HEK293T (cell line): ENCODE measurements at regions not wholly inside any gene's neighbourhood (a gene's known extent, or its start where the extent isn't known, plus 50 kb on each side); places are given as distances from the start of the nearest gene placed in this dataset.

Experiments
- CTCF ChIA-PET: fragments of 350-600 bp; formaldehyde crosslinking; extraction: SDS; loops from one replicate; lab custom pipeline; 2021; ENCODE audit warnings: antibody characterized with exemption, inconsistent platforms; lab: Yijun Ruan, JAX
- POLR2A ChIA-PET: fragments of 350-600 bp; formaldehyde crosslinking; extraction: SDS; loops from one replicate; lab custom pipeline; 2020; ENCODE audit warnings: antibody characterized with exemption, inconsistent platforms; lab: Yijun Ruan, JAX
- DNase-seq: peaks from one replicate; pipeline ENCODE4 v3.0.0; 2012; ENCODE audit warnings: mixed read lengths; ENCODE audit errors: extremely low spot score
- ARNT ChIP-seq: fragments of 450-650 bp; IDR thresholded peaks from 2 replicates; pipeline ENCODE4 v1.6.1; 2017; ENCODE audit warnings: mild to moderate bottlenecking
- BHLHE40 ChIP-seq: fragments of 450-650 bp; IDR thresholded peaks from 2 replicates; pipeline ENCODE4 v1.6.1; 2016; ENCODE audit warnings: mild to moderate bottlenecking, moderate library complexity, borderline replicate concordance
- CTBP1 ChIP-seq: fragments of 450-650 bp; IDR thresholded peaks from 2 replicates; pipeline ENCODE4 v1.6.1; 2016; ENCODE audit warnings: borderline replicate concordance
- ELF4 ChIP-seq: fragments of 450-650 bp; IDR thresholded peaks from 2 replicates; pipeline ENCODE4 v1.6.1; 2017; ENCODE audit warnings: antibody characterized with exemption
- FOXA1 ChIP-seq: fragments of 450-650 bp; IDR thresholded peaks from 2 replicates; pipeline ENCODE4 v1.6.1; 2016; ENCODE audit warnings: mild to moderate bottlenecking
- FOXK2 ChIP-seq: fragments of 450-650 bp; IDR thresholded peaks from 2 replicates; pipeline ENCODE4 v1.6.1; 2016; ENCODE audit warnings: mild to moderate bottlenecking
- FOXM1 ChIP-seq: fragments of 450-650 bp; IDR thresholded peaks from 2 replicates; pipeline ENCODE4 v1.6.1; 2017; ENCODE audit warnings: mild to moderate bottlenecking, borderline replicate concordance
- HDGF ChIP-seq: fragments of 450-650 bp; IDR thresholded peaks from 2 replicates; pipeline ENCODE4 v1.6.1; 2017; ENCODE audit warnings: antibody characterized with exemption, borderline replicate concordance
- L3MBTL2 ChIP-seq: fragments of 450-650 bp; conservative IDR thresholded peaks from 2 replicates; pipeline ENCODE4 v1.6.1; 2016; ENCODE audit warnings: mild to moderate bottlenecking
- LEF1 ChIP-seq: fragments of 450-650 bp; IDR thresholded peaks from 2 replicates; pipeline ENCODE4 v1.6.1; 2017; ENCODE audit warnings: mild to moderate bottlenecking, borderline replicate concordance
- NFRKB ChIP-seq: fragments of 450-650 bp; IDR thresholded peaks from 2 replicates; pipeline ENCODE4 v1.6.1; 2016; ENCODE audit warnings: mild to moderate bottlenecking, moderate library complexity
- SP1 ChIP-seq: fragments of 450-650 bp; IDR thresholded peaks from 2 replicates; pipeline ENCODE4 v1.6.1; 2017
- SUZ12 ChIP-seq: fragments of 450-650 bp; IDR thresholded peaks from 2 replicates; pipeline ENCODE4 v1.6.1; 2016; ENCODE audit warnings: mild to moderate bottlenecking
- TARDBP ChIP-seq: fragments of 450-650 bp; IDR thresholded peaks from 2 replicates; pipeline ENCODE4 v1.6.1; 2016
- ZNF384 ChIP-seq: fragments of 450-650 bp; IDR thresholded peaks from 2 replicates; pipeline ENCODE4 v1.6.1; 2016
- TF ChIP-seq, protein P1 (sequence below): fragments of 450-650 bp; IDR thresholded peaks from 2 replicates; pipeline ENCODE4 v1.6.1; 2016

DNA sequence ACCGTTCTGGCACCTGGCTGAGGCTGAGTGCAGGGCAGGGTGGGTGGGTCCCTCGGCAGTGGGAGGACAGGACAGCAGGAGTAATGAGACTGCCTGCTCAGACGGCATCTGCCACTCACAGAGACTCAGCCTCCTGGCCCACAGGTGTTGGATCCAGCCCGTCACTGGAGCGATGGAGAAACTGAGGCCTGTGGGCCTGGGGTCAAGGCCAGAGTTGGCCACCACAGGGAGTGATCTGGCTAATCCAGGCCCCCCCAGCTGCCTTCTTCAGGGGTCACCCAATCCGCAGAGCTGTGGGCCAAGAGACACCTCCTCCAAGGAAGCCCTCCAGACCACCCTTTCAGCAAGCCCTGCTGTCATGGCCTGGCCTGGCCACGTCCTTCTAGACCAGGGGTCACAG, 103.7 kb upstream of the VSTM2B start:
- TF ChIP-seq FOXK2 (no peak), TARDBP (no peak), FOXM1 (no peak), SUZ12 (no peak), LEF1 (no peak), BHLHE40 (no peak), NFRKB (no peak), FOXA1 (no peak), HDGF (no peak), ARNT (no peak), ELF4 (no peak), L3MBTL2 (no peak), ZNF384 (no peak), CTBP1 (no peak), SP1 (no peak)
- TF ChIP-seq, protein P1, sequence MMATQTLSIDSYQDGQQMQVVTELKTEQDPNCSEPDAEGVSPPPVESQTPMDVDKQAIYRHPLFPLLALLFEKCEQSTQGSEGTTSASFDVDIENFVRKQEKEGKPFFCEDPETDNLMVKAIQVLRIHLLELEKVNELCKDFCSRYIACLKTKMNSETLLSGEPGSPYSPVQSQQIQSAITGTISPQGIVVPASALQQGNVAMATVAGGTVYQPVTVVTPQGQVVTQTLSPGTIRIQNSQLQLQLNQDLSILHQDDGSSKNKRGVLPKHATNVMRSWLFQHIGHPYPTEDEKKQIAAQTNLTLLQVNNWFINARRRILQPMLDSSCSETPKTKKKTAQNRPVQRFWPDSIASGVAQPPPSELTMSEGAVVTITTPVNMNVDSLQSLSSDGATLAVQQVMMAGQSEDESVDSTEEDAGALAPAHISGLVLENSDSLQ = no peak
- ChIA-PET CTCF (no interaction called here), POLR2A (no interaction called here)
- no peak for DNase-seq

DNA sequence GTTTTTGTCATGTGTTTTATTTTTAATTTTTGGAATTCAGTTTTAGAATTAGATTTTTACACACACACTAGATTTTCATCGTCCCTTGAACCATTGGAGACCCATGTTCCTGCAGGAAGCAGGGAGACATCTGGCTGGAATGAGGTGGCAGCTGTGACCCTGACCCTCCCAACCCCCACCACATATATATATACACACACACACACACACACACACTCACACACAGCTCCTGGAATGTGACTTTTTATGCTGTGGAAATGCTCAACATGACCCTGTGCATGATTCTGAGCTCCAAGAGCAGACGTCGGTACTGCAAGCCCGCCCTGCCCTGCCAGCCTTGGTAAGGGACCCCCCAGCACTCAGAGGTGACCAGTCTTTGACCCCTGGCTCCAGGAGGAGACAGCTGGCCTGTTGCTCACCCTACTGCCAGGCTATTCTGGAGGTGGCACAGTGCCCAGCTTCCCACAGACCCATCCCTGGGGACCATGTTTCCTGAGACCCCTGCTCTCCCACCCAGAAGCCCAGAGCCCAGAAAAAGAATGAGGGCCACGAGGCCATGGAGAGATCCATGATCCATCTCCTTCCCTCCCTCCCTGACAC, 103.2 kb upstream of the VSTM2B start:
- DNase-seq = no peak
- CTCF ChIA-PET = no interaction called here
- TF ChIP-seq FOXK2 (no peak), NFRKB (no peak), FOXA1 (no peak), ELF4 (no peak), ARNT (no peak), SP1 (no peak), BHLHE40 (no peak), SUZ12 (no peak), L3MBTL2 (no peak), HDGF (no peak), ZNF384 (no peak), FOXM1 (no peak), TARDBP (no peak), LEF1 (no peak), CTBP1 (no peak)
- TF ChIP-seq, protein P1 = no peak
- POLR2A ChIA-PET = no interaction called here

DNA sequence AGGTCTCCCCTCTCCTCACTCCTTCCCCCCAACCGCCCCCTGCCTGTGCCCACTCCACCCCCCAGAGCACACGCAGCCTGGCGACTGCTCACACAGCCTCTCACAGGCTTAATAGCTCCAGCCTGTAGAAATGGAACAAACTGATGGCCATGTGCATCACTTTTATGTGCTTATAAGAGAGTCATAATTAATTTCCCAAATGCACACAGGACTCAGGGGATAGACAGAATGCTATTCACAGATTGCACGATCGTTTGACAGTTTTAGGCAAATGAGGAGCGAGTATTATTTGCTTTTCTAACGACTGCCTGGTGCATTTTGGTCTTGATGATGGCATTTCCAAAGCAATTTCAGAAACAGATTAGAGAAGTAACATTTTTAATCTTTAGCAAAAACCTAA, 97.7 kb upstream of the VSTM2B start:
- no peak for DNase-seq
- TF ChIP-seq L3MBTL2 = no peak
- no peak for TF ChIP-seq ARNT
- TF ChIP-seq CTBP1 = no peak
- no peak for TF ChIP-seq LEF1
- no peak for TF ChIP-seq TARDBP
- TF ChIP-seq NFRKB = no peak
- no peak for TF ChIP-seq ZNF384
- no peak for TF ChIP-seq FOXA1
- TF ChIP-seq HDGF = no peak
- no peak for TF ChIP-seq FOXM1
- no peak for TF ChIP-seq FOXK2
- no peak for TF ChIP-seq ELF4
- TF ChIP-seq, protein P1 = no peak
- no peak for TF ChIP-seq SUZ12
- no peak for TF ChIP-seq BHLHE40
- TF ChIP-seq SP1 = no peak
- CTCF ChIA-PET = no interaction called here
- POLR2A ChIA-PET = no interaction called here

DNA sequence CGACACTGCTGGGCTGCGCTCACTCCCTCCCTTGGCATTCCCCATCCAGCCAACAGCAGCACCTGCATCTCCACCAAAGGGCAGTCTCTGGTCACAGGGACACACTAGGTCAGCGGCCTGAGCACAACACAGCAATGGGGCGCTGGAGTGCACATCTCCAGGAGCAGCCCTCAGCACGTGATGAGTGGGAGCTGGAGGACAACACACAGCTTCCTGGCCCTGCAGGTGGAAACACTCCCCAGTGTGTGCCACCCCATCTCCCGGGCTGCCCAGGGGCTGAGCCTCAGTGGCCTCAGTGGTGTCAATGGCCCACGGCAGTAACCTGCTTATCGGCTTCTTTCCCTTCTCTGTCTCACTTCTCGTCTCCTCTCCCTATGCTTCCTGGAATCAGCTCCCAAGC, 96.8 kb upstream of the VSTM2B start:
- no peak for DNase-seq
- CTCF ChIA-PET = no interaction called here
- POLR2A ChIA-PET = no interaction called here
- TF ChIP-seq LEF1 (no peak), SP1 (no peak), L3MBTL2 (no peak), HDGF (no peak), NFRKB (no peak), ELF4 (no peak), FOXM1 (no peak), FOXK2 (no peak), BHLHE40 (no peak), SUZ12 (no peak), ARNT (no peak), CTBP1 (no peak), TARDBP (no peak), FOXA1 (no peak), ZNF384 (no peak)
- TF ChIP-seq, protein P1 = no peak

DNA sequence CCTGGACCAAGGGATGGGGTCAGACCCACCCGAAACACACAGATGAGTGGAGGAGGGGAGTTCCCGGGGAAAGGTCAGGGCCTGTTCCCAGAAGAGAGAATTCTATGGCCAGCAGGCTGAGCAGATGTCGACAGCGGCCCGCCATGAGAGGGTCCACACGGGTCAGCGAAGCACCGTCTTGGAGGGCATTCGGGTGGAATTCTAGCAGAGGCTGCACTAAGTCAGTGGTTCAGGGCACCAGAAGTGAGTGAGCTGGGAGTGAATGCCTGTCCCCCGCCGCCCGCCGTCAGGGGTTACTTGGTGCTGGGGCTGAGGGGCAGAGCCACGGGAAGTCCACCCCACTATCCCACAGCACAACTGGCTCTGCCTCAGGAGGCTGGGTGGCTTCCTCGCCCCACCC, 96.2 kb upstream of the VSTM2B start:
- CTCF ChIA-PET = no interaction called here
- POLR2A ChIA-PET = interaction anchor here (0.8 kb wide), 1 partner anchor 11 kb away, joined by 3 read pairs; no protein-coding TSS in a partner anchor
- TF ChIP-seq TARDBP (no peak), FOXM1 (no peak), SP1 (no peak), NFRKB (no peak), LEF1 (no peak), FOXA1 (no peak), ZNF384 (no peak), BHLHE40 (no peak), ELF4 (no peak), SUZ12 (no peak), L3MBTL2 (no peak), CTBP1 (no peak), HDGF (no peak), ARNT (no peak), FOXK2 (no peak)
- TF ChIP-seq, protein P1 = no peak
- DNase-seq = no peak
